ENCODE measurements at regions not wholly inside any gene's neighbourhood (a gene's known extent, or its start where the extent isn't known, plus 50 kb on each side); places are given as distances from the start of the nearest gene placed in this dataset.

GRCh38 chr7:17242504-17242903 lies 55.9 kb upstream of the AHR start:
- no peak for DNase-seq

GRCh38 chr7:17244786-17245185 lies 53.7 kb upstream of the AHR start:
- DNase-seq: no peak

GRCh38 chr7:17247357-17247756 lies 51.1 kb upstream of the AHR start:
- DNase-seq: no peak

GRCh38 chr7:17248527-17248926 lies 49.9 kb upstream of the AHR start:
- DNase-seq: no peak
